GM23248 (cell line): ENCODE measurements at regions not wholly inside any gene's neighbourhood (a gene's known extent, or its start where the extent isn't known, plus 50 kb on each side); places are given as distances from the start of the nearest gene placed in this dataset.

Experiments used
- DNase-seq: peaks from one replicate; pipeline ENCODE4 v3.0.0-alpha.2; 2015
- H2AFZ ChIP-seq: fragments of 200-600 bp; sonication (generic); 2 replicates; pipeline ENCODE4 v1.6.1; 2016; ENCODE audit warnings: antibody characterized with exemption
- H3F3A ChIP-seq: fragments of 200-600 bp; sonication (generic); 2 replicates; pipeline ENCODE4 v1.6.1; 2016; ENCODE audit warnings: mild to moderate bottlenecking, antibody characterized with exemption, mixed run types; ENCODE audit not compliant: insufficient read depth
- H3K27ac ChIP-seq: fragments of 200-600 bp; sonication (generic); 2 replicates; pipeline ENCODE4 v1.5.1; 2016; ENCODE audit warnings: mild to moderate bottlenecking
- H3K27me3 ChIP-seq: fragments of 200-600 bp; sonication (generic); replicated peaks from 2 replicates; pipeline ENCODE4 v1.6.1; 2016; ENCODE audit warnings: mild to moderate bottlenecking; ENCODE audit not compliant: insufficient read depth
- H3K36me3 ChIP-seq: fragments of 200-600 bp; sonication (generic); 2 replicates; pipeline ENCODE4 v1.6.1; 2016; ENCODE audit warnings: low read depth, mild to moderate bottlenecking
- H3K4me1 ChIP-seq: fragments of 200-600 bp; sonication (generic); 2 replicates; pipeline ENCODE4 v1.6.1; 2016; ENCODE audit warnings: mild to moderate bottlenecking; ENCODE audit not compliant: insufficient read depth
- H3K4me2 ChIP-seq: fragments of 200-600 bp; sonication (generic); one replicate; pipeline ENCODE4 v1.6.1; 2016; ENCODE audit warnings: mild to moderate bottlenecking; ENCODE audit not compliant: unreplicated experiment
- H3K4me3 ChIP-seq: fragments of 200-600 bp; sonication (generic); 2 replicates; pipeline ENCODE4 v1.5.1; 2016; ENCODE audit warnings: mild to moderate bottlenecking
- H3K79me2 ChIP-seq: fragments of 200-600 bp; sonication (generic); 2 replicates; pipeline ENCODE4 v1.6.1; 2016; ENCODE audit warnings: mild to moderate bottlenecking; ENCODE audit not compliant: insufficient read depth
- H3K9ac ChIP-seq: fragments of 200-600 bp; sonication (generic); 2 replicates; pipeline ENCODE4 v1.6.1; 2016; ENCODE audit warnings: mild to moderate bottlenecking
- H3K9me2 ChIP-seq: fragments of 200-600 bp; sonication (generic); 2 replicates; pipeline ENCODE4 v1.6.1; 2016; ENCODE audit warnings: mixed run types, mild to moderate bottlenecking, moderate library complexity; ENCODE audit not compliant: insufficient read depth
- H3K9me3 ChIP-seq: fragments of 200-600 bp; sonication (generic); one replicate; pipeline ENCODE4 v1.6.1; 2017; ENCODE audit warnings: low read depth
- H4K20me1 ChIP-seq: fragments of 200-600 bp; sonication (generic); 2 replicates; pipeline ENCODE4 v1.6.0; 2016; ENCODE audit not compliant: insufficient read depth
- EZH2 ChIP-seq: fragments of 200-600 bp; sonication (generic); IDR thresholded peaks from 2 replicates; pipeline ENCODE4 v1.6.1; 2018; ENCODE audit warnings: antibody characterized with exemption, mild to moderate bottlenecking; ENCODE audit not compliant: insufficient read depth, poor library complexity, severe bottlenecking
- EZH2phosphoT487 ChIP-seq: fragments of 200-600 bp; sonication (generic); IDR thresholded peaks from 2 replicates; pipeline ENCODE4 v1.6.1; 2018; ENCODE audit warnings: antibody characterized with exemption, moderate library complexity, mild to moderate bottlenecking, low read depth; ENCODE audit not compliant: insufficient read depth
- WGBS, 2 experiments: methylation state at CpG; one replicate each; pipeline ENCODE4 v1.1.6; 2015 to 2017; ENCODE audit warnings: low lambda C conversion rate in 2 of 2, low coverage in 1 of 2; ENCODE audit errors: missing lambda C conversion rate in 2 of 2; 5-methylcytosine and 5-hydroxymethylcytosine counted together
- in situ Hi-C: fragments of 300-500 bp; cut with MboI; formaldehyde crosslinking; loops from 2 replicates; pipeline ENCODE4 v1.15.0; 2020

DNA sequence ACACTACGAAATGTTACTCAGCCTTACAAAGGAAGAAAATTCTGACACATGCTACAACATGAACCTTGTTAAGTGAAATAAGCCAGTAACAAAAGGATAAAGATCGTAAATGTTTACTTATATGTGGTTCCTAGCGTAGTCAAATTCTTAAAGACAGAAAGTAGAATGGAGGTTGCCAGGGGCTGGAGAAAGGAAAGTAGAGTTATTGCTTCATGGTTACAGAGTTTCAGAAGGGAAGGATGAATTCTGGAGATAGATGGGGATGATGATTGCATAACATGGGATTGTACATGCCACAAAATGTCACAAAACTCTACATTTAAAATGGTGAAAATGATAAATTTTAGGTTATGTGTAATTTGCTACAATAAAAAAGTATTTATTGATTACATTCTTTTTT lies 103.8 kb downstream of the CHD9NB start:
- Histone ChIP-seq H3K4me1 (no peaks in the 10 kb centered on the region), H2AFZ (no peak overlapping the region), H3K9me2 (no peaks in the 10 kb centered on the region), H3K4me3 (no peak overlapping the region), H3K27me3 (no peaks in the 10 kb centered on the region), H3F3A (no peaks in the 10 kb centered on the region), H3K79me2 (no peaks in the 10 kb centered on the region), H3K4me2 (no peak overlapping the region), H3K9ac (no peak overlapping the region), H3K36me3 (no peaks in the 10 kb centered on the region), H4K20me1 (no peaks in the 10 kb centered on the region), H3K9me3 (no peaks in the 10 kb centered on the region), H3K27ac (no peak overlapping the region)
- TF ChIP-seq EZH2phosphoT487 (no peak), EZH2 (no peak)
- 30 to 33% methylated on average over 3 of the region's 3 CpGs for WGBS, 2 experiments
- in situ Hi-C loops, result no loop called here
- no peak for DNase-seq

DNA sequence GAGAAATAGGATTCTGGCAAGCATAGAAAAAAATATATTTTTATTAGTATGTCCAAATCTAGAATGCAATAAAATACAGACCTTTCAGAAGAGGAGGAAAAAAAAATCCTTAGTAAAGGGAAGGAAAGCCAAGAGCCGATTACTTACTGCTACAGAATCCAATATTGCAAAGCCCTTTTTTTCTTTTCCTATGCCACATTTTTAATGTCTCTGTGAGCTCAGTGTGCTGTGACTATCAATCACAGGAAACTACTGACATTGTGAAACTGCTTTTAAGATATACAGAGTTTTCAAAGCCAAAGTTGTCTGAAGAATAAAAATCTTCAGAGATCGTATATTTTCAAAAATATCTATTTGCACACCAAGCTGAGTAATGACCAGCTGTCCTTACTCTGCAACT lies 120.4 kb downstream of the CHD9NB start:
- TF ChIP-seq EZH2, result no peak
- TF ChIP-seq EZH2phosphoT487, result no peak
- no peak for DNase-seq
- no peak overlapping the region for H2AFZ ChIP-seq
- no peak overlapping the region for H3K4me3 ChIP-seq
- H3K79me2 ChIP-seq, result no peaks in the 10 kb centered on the region
- H3K9me3 ChIP-seq, result no peaks in the 10 kb centered on the region
- no peaks in the 10 kb centered on the region for H3K27me3 ChIP-seq
- no peaks in the 10 kb centered on the region for H3F3A ChIP-seq
- no peaks in the 10 kb centered on the region for H3K36me3 ChIP-seq
- H3K9me2 ChIP-seq, result no peaks in the 10 kb centered on the region
- no peak overlapping the region for H3K9ac ChIP-seq
- 8 to 9% methylated on average over 2 of the region's 2 CpGs for WGBS, 2 experiments
- H3K4me1 ChIP-seq, result no peaks in the 10 kb centered on the region
- H4K20me1 ChIP-seq, result no peaks in the 10 kb centered on the region
- H3K27ac ChIP-seq, result no peak overlapping the region
- in situ Hi-C loops, result no loop called here
- no peak overlapping the region for H3K4me2 ChIP-seq

DNA sequence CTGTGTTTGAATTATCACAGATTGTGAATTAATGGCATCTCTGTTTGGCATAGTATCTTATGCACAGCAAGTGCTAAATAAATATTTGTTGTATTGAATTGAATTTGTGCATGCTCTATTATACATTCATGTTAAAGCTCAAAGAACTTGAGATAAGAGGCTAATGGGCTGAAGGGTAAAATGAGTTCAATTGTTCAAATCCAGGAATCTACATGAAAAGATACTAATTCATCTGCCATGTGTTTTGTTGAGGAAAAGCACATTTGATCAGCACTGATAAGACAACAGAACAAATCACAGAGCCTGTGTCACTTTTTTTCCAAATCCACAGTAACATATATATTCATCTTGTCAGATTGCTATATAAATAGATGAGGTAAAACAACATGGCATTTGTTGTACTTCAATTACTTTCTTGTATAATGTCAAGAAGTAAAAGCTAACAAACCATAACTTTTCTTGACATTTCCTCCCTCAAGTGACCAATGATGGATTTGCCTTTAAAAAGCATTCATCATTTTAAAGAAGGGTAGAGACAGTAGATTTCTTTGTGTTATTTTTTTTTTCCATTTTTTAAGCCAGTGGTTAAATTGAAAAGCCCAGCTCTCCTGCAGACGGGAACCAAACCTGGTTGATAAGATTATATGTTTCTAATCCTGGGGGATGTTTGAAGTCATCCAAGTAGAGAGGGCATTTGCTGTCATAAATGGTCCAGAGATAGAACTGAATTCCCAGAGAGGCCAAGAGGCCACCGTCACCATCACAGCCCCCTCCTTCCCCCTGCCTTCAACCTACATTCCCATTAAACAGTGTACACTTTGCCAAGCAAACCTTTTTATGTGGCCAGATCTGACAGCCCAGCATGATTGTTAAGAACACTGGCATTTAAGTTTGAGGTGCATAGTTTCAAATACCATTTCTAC lies 123.0 kb downstream of the CHD9NB start:
- no peak for DNase-seq
- Histone ChIP-seq H4K20me1 (no peaks in the 10 kb centered on the region), H3K27ac (no peak overlapping the region), H3K9ac (no peak overlapping the region), H3K4me2 (no peak overlapping the region), H3K4me3 (no peak overlapping the region), H3K36me3 (no peaks in the 10 kb centered on the region), H3K79me2 (no peaks in the 10 kb centered on the region), H3K9me2 (no peaks in the 10 kb centered on the region), H3K9me3 (no peaks in the 10 kb centered on the region), H2AFZ (no peak overlapping the region), H3K27me3 (no peaks in the 10 kb centered on the region), H3K4me1 (no peaks in the 10 kb centered on the region), H3F3A (no peaks in the 10 kb centered on the region)
- TF ChIP-seq EZH2phosphoT487 (no peak), EZH2 (no peak)
- WGBS, 2 experiments, result 21% methylated on average over 2 of the region's 2 CpGs
- in situ Hi-C loops, result no loop called here

DNA sequence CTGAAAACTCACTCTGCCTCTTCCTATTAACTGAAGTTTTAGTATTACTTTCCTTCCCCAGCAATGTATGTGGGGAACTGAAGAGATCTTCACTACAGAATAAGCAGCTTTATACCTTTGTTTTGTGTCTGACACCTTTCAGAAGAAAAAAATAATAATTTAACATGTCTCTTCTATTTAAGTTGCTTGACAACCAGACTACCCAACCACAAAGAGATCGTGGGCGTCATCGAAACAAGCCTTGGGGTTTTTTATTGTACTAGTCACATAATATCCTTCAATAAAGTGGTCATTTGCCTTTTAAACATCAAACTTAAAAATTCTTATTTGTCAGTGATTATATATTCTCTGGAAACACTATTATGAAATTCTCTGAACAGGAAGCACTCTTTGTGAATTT lies 123.7 kb downstream of the CHD9NB start:
- no peaks in the 10 kb centered on the region for H3K79me2 ChIP-seq
- H3K9me2 ChIP-seq, result no peaks in the 10 kb centered on the region
- no peak overlapping the region for H2AFZ ChIP-seq
- H3K4me2 ChIP-seq, result no peak overlapping the region
- no peaks in the 10 kb centered on the region for H3K4me1 ChIP-seq
- WGBS, 2 experiments, result 10 to 23% methylated on average over 3 of the region's 3 CpGs
- H3K36me3 ChIP-seq, result no peaks in the 10 kb centered on the region
- TF ChIP-seq EZH2phosphoT487, result no peak
- TF ChIP-seq EZH2, result no peak
- H4K20me1 ChIP-seq, result no peaks in the 10 kb centered on the region
- no peaks in the 10 kb centered on the region for H3F3A ChIP-seq
- no peaks in the 10 kb centered on the region for H3K27me3 ChIP-seq
- H3K27ac ChIP-seq, result no peak overlapping the region
- no peak overlapping the region for H3K9ac ChIP-seq
- no peak for DNase-seq
- H3K9me3 ChIP-seq, result no peaks in the 10 kb centered on the region
- no peak overlapping the region for H3K4me3 ChIP-seq
- in situ Hi-C loops, result no loop called here
